Lung microvascular endothelial cell (primary cell): ENCODE measurements at regions not wholly inside any gene's neighbourhood (a gene's known extent, or its start where the extent isn't known, plus 50 kb on each side); places are given as distances from the start of the nearest gene placed in this dataset.
A peak's percentile ranks its signal among the peaks of the same experiment; 100 is the strongest.
"Not testable (repeated sequence)": the region's sequence is repeated elsewhere in the genome, so short reads cannot be mapped to it uniquely, and the experiment has no call there.

ENCODE experiments used
- DNase-seq, 2 donors: peaks; one replicate each; pipeline versions ENCODE4 v3.0.0 to v3.0.0-alpha.2; 2010; ENCODE audit warnings: low read depth in 2 of 2

- peak in 1 of 2 donors; percentile 90 for DNase-seq
Observed at GRCh38 chr16:86953631-86954391, 363.4 kb downstream of the C16orf95 start.

DNA sequence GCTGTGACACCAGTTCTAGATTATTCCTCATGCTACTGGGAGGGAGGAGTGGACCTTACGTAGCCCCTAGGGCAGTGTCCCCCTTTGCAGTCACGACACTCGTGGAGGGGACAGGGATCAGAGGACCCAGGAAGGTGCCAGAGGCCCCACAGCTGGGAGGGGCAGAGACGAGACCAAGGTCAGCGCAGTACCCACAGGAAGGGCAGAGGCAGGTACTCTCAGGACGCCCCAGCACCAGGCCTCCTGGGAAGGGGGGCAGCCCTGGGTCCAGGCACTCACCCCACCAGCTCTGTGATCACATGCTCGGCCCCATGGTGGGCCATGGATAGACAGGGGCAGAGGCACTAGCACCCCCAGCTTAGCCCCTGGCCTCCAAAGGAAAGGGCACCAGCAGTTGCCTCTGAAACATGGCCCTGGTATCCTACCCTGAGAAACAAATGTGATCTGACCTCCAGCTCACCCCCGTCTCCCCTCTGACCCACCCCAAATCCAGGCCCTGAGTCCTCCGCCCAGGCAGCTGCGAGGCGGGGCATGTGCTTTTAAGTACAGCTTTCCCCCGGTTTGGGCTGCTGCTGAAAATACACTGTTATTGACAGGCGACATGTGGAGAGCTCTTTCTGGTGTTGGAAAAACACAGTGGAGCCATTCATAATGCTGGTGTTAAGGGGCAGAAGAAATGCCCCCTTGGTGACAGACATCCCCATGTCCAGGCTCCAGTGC lies 361.9 kb downstream of the C16orf95 start:
- no peak for DNase-seq

- DNase-seq, result peak in 1 of 2 donors; percentile 32
Observed at GRCh38 chr16:86956437-86956836, 360.8 kb downstream of the C16orf95 start.

GRCh38 chr16:86957662-86958198 lies 359.5 kb downstream of the C16orf95 start:
- not testable (repeated sequence) for DNase-seq

DNA sequence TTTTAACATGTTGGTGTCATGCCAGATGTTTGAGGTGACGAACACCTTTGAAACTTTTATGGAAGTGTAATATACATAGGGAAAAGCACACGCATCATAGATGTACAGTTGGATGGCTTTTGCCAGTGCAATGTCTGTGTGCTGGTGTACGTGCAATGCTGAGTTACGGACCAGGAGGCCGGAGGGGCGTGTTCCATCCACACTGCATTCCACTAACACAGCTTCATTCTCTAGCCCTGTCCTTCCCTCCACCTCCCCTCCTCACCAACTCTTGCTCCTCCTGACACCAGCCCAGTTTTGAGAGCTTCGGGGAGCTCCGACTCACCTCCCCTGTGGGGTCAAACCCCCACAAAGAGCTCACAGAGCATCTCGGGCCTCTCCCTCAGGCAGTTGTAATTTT lies 358.8 kb downstream of the C16orf95 start:
- DNase-seq, result no peak

DNA sequence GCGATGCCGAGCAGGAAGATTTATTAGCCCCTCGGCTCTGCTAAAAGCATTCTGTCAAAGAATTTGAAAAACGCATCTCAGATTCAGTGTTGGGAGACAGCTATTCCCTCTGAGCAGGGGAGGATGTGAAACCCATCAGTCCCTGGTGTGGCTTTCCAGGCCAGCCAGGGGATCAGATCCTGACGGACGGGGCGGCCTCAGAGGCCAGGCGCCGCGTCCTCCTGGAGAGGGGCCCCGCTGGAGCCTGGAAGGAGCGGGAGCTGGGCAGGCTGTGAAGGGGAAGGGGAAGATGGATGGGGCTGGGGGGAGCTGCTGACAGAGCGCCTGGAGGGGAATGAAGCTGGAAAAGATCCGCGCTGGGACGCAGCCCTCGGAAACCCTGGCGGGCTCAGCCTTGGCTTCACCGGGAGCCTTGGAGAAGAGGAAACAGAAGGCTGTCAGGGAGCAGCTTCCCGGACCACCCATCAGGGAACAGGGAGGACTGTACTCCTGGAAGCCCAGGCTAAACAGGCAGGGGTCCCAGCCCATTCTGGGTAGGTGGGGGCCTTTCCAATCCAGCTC lies 358.0 kb downstream of the C16orf95 start:
- DNase-seq, result no peak

- no peak for DNase-seq
Observed at GRCh38 chr16:86959729-86960128, 357.5 kb downstream of the C16orf95 start.

GRCh38 chr16:86960266-86960665 lies 356.9 kb downstream of the C16orf95 start:
- no peak for DNase-seq

DNA sequence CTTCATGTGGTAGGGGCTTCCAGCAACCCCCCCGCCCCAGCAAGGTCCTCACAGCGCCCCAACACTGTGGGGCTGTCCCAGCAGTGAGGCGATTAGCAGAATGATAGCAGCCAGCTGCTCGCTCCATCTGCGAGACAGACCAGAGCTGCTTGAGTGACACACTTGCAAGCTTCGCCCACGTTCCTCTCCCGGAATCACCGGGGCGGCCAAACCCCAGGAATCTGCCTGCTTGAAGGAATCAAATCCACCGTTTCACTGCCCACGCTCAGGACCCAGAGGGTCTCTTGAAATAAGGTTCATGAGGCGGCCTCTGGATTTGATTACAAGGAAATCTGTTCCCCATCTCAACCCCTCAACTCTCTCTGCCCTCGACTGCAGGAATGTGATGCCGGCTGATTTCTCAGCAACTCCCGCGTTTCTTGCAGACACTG lies 356.0 kb downstream of the C16orf95 start:
- no peak for DNase-seq

DNA sequence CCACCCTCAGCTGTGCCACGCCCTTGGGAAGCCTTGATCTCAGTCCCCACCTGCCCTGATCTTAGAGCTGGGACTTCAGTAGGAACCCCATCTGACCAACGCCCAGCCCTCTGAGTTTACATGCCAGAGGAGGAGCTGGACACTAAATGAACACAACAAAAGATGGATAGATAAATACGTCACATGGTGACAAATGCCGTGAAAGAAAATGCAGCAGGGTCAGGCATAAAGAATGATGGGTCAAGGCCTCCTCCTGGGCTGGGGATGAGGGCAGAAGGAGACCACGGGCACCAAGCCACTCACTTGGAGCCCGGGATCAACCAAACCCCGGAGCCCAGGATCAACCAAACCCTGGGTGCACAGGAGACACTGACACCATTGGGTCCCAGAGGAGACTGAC lies 354.9 kb downstream of the C16orf95 start:
- DNase-seq, result no peak

- DNase-seq, result peak in 1 of 2 donors; percentile 49
Observed at GRCh38 chr16:86962913-86963312, 354.3 kb downstream of the C16orf95 start.

DNA sequence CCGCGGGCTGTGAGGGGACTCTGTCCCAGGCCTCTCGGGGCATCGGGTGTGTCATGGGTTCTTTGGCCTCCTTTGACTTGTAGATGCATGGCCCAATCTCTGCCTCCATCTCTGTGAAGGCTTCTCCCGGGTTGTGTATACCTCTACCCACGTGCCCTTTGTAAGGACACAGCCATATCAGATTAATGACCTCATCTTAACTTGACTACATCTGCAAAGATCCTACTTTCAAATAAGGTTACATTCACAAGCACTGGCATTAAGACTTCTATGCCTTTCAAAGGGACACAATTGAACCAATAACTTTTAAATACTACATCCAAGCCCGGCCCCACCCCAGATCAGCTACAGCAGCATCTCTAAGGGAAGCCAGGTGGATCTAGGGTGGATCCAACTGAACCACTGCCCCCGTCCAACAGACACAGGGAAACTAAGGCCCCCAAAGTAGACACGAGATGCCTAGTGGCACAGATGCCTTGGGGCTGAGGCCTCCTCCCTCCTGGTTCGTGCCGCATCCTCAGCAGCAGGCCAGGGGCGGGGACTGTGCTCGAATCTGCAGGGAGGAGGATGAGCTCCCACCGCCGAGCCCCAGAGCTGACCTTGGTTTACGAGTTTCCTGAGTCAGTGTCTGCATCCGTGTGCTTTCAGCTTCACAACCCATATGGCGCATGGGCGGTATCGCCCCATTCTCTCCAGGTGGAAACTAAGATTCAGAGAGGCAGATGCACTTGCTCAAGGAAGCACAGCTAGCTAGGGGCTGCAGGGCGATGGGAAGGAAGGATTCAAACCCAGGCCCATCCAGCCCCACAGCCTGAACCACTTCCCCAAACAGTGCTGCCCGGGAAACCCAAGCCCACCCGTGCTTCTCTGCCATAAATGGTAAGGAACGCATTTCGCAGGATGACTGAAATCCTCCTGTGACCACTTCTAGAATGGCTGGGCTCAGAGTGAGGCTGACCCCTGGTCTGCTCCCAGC lies 353.3 kb downstream of the C16orf95 start:
- DNase-seq, result no peak

DNA sequence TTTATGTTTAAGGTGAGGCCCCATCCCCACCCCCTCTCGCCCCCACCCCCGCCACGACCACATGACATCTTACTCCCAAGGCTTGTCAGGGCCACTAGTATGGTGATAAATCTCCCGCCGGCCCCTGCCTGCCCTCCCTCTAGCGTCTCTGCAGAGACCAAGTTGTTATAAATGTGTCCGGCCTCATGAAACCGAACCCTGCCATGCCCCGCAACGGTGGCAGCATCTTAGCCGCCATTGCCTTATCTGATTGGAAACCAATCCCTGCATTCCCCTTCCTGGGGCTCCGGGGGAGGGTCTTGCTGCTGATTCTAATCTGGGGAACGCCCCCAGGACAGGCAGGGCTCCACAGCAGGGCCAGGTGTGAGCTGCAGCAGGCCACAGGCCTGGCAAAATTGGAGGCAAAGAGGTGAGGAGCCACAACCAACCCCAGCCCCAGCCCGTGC lies 352.4 kb downstream of the C16orf95 start:
- DNase-seq, result no peak

GRCh38 chr16:86965331-86965730 lies 351.9 kb downstream of the C16orf95 start:
- no peak for DNase-seq

- no peak for DNase-seq
Observed at GRCh38 chr16:86965840-86966550, 351.2 kb downstream of the C16orf95 start.

- DNase-seq, result no peak
Observed at GRCh38 chr16:86966777-86967176, 350.4 kb downstream of the C16orf95 start.

DNA sequence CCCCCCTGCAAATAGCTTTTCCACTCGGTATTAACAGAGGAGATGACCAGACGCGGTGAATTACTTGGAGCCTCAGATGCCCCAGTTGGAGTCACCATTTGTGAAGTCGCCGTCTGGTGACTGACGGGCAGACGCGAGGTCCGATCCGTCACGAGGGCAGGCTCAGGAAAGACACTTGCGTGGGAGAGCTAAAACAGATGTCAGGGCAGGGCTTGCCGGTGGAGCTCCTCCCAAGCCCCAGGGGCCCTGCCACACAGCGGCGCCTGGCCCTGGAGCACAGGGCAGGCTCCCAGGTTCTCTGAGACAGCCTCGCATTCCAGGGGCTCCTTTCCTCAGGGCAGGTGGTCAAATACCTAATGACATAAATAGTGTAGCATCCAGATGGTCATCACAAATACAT lies 348.3 kb downstream of the C16orf95 start:
- DNase-seq, result no peak

DNA sequence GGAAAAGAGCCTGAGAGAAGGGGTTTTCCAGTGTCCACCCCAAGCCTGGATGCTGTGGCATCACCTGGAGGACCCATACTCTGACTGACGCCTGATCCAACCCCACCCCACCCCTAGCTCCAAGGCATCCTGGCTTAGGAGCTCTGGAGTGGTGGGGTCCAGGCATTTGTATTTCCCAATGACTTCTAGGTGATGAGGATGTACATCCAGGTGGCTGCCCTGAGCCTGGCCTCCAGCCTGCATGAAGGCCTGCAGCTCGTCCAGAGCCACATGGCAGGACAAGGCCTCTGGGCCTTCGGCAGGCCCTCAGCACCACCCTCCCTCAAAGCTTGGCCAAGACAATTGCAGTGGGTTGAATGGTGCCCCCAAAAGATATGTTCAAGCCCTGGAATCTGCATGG lies 347.5 kb downstream of the C16orf95 start:
- DNase-seq, result no peak

GRCh38 chr16:86970279-86970678 lies 346.9 kb downstream of the C16orf95 start:
- DNase-seq, result no peak

- no peak for DNase-seq
Observed at GRCh38 chr16:86970726-86971125, 346.5 kb downstream of the C16orf95 start.
